ENCODE measurements at regions not wholly inside any gene's neighbourhood (a gene's known extent, or its start where the extent isn't known, plus 50 kb on each side); places are given as distances from the start of the nearest gene placed in this dataset.
"Not testable (repeated sequence)": the region's sequence is repeated elsewhere in the genome, so short reads cannot be mapped to it uniquely, and the experiment has no call there.

DNA sequence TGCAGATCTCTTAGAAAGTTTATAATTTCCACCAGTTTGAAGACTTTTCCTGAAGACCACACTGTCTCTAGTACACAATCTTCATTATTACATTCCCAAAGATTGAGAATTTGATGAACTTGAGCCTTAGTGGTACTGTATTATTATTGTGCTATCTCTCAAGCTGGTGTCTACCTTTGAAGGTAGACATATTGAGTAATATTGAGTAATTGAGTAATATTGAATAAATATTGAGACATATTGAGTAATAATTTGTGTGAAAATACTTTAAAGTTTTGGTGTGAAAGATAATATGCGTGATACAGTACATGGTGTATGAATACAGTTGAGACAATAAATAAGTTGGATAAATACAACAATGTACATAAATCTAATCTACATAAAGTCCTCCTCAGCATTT, 613.1 kb upstream of the ADGRL2 start:
- DNase-seq: no peak

DNA sequence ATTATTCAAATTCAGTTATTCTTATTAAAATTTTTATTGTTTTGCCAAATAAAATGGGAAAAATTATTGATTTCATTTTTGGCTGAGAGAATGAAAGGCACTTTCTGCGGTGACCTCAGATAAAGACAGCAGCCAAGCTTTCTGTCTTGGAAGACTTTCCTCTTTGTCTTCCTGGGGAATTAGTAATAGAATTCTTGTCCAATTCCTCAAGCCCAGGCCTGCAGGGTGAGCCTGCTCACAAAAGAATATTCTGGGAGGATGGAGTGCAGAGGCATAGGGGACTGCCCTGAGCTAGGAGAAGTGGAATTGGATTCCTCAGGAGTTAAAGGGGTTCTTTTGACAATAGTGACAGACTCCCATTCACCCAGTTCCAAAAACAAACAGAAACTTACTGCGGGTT, 614.5 kb upstream of the ADGRL2 start:
- DNase-seq: no peak

DNA sequence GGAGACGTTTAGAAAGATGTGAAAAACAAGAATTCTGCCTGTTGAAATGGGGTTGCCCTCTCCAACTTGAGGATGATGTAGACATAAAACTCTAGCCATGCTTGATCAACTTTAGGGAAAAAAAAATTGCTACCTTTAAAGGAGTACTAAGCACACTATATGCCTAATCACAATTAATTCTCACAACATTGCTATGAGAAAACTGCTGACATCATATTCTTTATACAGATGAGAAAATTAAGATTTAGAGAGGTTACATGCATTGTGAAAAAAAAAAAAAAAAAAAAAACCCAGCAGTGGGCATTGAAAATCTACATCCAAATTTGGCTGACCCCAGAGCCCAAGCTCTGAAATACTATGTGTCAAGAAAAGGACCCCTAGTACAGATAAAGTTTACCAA, 617.2 kb upstream of the ADGRL2 start:
- DNase-seq: no peak

DNA sequence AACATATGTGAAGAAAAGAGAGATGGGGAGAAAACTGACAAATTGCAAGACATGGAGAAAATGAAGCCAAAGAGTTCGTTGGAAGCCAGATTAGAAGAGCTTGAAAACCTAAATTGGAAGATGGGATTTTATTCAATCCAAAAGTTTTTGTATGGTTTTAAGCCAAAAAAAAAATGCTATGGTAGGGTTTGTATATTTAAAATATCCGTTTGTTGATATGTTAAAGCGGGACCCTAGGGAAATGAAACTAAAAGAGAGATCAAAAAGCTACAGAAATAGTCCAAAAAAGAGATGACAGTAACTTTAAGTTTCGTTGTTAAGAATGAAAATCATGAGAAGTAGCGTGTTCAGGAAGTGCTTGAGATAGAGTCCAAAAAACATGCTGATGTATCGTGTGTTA, 617.7 kb upstream of the ADGRL2 start:
- no peak for DNase-seq

DNA sequence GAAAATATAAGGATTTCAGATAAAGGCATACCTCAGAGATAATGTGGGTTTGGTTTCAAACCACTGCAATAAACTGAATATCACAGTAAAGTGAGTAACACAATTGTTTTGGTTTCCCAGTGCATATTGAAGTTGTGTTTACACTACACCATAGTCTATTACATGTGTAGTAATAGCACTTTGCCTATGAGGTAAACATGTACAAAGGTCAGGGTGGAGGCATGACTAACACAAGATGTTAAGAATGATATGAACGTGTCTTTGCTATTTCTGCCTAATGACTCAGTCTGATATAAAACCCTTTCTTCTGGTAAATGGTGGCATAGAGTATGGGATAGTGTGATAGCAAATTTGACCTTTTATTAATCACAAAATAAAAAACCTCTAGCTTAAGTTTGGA, 621.5 kb upstream of the ADGRL2 start:
- DNase-seq: no peak

DNA sequence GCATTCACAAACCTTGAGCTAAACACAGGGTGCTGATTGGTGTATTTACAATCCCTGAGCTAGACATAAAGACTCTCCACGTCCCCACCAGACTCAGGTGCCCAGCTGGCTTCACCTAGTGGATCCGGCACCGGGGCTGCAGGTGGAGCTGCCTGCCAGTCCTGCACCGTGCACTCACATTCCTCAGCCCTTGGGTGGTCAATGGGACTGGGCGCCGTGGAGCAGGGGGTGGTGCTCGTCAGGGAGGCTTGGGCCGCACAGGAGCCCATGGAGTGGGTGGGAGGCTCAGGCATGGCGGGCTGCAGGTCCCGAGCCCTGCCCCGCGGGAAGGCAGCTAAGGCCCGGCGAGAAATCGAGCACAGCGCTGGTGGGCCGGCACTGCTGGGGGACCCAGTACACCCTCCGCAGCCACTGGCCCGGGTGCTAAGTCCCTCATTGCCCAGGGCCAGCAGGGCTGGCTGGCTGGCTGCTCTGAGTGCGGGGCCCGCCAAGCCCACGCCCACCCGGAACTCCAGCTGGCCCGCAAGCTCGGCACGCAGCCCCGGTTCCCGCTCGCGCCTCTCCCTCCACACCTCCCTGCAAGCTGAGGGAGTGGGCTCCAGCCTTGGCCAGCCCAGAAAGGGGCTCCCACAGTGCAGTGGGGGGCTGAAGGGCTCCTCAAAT, 622.2 kb upstream of the ADGRL2 start:
- DNase-seq: not testable (repeated sequence)

DNA sequence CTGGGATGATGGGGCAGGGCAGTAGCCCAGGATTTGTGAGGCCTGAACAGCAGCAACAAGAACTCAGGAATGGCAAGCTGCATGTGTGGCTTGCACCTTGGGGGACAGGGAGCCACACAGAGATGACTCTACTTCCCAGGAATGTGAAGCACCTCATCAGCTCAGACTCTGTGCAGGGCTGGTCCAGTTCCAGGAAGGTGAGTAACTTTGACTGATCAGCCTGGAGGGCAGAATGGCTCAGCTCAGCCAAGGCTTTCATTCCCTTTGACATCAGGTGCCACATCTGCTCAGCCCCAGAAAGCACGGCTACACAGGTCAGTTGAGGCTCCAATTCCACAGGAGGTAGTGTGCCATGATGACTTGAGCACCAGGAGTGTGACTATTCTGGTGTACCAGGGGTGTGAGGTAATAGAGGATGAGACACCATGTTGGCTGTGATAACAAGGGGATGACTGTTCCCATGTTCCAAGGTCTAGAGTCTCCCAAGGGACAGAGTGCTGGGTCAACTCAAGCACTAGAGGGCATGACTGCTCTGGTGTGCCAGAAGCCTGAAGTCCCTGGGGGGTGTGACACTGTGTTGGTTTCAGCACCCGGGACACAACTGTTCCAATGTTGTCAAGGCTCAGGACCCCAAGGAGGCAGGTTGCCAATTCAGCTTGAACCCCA, 625.8 kb upstream of the ADGRL2 start:
- no peak for DNase-seq

DNA sequence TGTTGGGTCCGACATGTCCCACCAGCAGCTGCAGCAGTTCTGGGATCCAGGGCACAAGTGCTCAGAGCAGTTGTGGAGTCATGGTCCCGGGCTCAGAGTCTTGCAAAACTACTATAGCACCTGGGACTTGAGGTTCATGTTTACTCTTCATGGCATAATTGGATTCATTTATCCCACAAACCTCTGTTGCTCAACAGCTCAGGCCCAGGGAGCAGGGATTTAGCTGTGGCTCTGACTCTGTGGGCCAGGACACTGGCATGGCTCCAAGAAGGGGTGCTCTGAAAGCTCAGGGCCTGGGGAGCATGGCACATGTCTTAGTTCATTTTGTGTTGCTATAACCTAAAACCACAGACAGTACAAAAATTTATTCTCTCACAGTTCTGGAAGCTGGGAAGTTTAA, 626.7 kb upstream of the ADGRL2 start:
- no peak for DNase-seq

DNA sequence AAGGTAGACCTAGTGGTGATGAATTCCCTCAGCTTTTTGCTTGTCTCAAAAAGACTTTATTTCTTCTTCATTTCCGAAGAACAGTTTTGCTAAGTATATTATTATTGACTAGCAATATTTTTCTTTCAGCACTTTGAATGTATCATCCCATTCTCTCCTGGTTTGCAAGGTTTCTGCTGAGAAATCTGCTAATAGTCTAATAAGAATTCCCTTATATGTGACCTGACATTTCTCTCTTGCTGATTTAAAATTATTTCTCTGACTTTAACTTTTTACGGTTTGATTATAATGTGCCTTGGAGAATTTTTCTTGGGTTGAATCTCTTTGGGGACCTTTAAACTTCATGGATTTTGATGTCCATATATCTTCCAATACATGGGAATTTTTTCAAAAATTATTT, 628.3 kb upstream of the ADGRL2 start:
- DNase-seq: no peak

DNA sequence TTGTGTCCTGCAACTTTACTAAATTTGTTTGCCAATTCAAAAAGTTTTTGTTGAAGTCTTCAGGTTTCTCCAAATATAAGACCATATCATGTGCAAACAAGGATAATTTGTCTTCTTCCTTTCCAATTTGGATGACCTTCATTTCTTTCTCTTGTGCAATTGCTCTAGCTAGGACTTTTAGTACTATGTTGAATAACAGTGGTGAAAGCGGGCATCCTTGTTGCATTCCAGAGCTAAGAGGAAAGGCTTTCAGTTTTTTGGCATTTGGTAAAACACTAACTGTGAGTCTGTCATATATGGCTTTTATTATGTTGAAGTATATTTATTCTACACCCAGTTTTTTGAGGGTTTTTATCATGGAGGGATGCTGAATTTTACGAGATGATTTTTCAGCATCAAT, 630.0 kb upstream of the ADGRL2 start:
- no peak for DNase-seq

DNA sequence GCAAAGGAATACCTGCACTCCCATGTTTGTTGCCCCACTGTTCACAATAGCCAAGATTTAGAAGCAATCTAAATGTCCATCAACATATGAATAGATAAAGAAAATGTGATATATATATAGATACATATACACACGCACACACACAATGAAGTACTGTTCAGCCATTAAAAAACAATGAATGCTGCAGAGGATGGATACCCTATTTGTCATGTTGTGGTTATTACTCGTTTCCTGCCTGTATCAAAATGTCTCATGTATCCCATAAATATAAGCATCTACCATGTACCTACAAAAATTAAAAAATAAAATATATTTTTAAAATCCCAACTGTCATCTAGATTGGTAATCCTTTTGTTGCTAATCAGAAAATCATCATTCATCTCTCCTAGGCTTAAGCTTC, 634.8 kb upstream of the ADGRL2 start:
- DNase-seq: no peak

DNA sequence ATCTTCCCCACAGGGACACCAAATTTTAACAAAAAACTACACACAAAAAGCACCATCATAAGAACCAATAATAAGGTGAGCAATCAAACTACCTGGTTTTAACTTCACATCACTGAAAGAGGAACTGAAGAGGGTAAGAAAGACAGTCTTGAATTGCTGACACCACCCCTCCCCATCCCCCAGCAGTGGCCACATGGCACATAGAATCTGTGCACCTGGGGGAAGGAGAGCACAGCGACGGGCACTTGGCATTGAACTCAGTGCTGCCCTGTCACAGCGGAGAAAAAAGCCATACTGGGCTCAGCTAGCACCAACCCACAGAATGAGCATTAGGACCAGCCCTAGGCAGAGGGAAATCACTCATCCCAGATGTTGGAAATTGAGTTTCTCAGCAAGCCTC, 640.0 kb upstream of the ADGRL2 start:
- no peak for DNase-seq

DNA sequence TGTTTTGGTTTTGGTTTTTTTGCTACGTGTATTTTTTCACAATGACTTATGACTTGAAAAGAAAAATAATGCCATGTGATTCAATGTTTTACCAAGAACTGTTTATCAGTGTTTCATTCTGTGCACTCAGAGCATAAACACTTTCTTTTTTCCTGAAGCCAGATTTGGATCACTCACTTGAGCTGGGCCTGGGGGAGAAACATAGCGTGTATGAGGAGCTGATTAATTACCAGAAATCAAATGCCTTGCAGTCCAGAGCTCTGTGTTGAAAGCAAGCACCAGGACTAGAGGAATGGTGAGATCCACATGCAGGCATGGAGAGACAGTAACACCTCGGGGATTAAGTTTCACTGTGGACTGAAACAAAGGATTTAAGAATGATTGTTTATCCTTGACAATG, 642.1 kb upstream of the ADGRL2 start:
- DNase-seq: no peak

DNA sequence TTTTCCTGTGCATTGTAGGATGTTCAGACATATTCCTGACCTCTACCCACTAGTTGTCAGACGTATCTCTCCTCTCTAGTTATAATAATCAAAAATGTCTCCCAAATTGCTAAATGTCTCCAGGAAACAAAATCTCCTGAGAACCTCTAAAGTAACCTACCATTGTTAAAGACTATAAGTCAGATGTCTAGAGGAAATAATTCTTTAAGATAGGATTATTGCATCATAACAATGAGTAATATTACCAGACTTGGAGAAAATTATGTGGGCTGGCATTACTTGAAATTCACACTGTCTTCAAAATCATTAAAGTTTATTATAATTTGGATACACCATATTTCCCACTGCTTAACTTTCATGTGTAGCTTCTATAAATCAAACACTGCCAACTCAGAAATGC, 643.0 kb upstream of the ADGRL2 start:
- DNase-seq: no peak

DNA sequence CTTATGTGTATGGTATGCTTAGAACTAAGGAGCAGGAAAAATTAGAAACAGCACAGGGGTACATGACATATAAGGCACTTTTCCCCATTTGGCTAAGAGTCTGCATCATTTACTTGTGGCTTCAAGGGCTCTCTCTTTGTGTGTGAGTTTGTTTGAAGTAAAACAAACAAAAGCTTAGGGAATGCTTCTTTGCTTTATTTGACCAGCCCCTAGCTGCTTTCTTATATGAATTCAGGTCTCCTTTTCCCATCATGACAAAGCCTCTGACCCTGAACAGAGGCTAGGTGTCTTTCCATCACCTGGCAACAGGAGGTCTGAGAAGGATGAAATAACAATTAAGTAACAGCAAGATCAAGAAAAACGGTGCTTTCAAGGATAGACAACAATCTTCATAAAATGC, 643.8 kb upstream of the ADGRL2 start:
- DNase-seq: no peak

DNA sequence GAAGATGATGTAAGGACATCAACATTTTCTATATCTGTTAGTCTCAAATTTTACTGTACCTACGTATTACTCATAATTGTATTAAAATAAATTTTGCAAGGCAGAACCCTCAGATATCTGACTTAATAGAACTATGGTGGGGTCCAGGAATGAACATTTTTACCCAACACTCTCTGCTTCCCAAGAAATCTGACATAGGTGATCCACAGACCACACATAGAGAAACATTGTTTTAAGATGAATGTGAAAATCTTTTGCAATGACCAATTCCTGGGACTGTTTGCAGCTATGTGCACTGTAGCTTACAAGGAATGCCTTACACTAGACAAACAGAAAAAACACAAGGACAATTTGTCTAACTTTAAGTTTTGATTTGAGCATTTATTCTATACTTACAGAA, 645.6 kb upstream of the ADGRL2 start:
- DNase-seq: no peak

DNA sequence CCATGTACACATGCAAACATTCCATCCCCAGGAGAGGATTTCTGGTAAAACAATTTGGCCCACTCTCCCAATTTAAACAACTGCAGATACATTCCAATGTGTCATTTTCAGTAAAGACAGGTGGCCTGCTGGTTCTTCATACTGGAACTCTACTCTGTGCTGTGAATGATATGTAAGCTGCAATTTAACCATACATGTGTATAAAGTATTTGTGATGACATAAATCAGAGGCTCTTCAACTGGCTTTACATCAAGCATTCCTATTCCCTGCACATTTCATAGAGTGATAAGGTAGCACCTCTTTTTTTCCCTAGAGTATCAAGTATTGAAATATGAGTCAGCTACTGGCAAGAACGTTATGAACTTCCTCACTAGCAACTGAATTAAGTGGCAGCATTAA, 649.5 kb upstream of the ADGRL2 start:
- DNase-seq: no peak

DNA sequence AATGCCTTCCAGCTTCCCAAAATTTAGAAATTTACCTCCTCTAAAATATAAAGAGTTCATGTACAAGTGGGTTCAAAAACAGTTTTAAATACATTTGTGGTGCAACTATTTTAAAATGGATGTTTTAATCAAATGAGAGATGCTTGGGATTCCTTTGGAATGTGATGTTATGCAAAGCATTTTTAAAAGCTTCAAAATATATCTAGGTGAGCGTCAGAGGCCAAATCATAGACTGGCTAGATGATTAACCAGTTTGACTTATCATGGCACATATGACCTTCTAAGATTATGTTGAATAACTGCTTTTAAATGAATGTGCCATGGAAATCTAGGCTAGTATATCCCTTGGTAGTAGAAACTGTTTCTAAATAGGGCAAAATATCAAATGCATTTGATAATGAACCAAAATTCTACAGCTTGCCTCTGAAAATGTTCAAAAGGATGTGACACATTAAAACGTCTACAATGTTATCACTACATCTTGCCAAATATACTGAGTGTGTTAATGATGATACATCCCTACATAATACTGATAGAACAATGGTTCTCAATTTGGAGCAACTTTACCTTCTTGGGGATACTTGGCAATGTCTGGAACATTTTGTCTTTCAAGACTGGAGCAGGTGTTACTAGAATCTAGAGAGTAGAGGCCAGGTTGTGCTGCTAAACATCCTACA, 650.9 kb upstream of the ADGRL2 start:
- no peak for DNase-seq

DNA sequence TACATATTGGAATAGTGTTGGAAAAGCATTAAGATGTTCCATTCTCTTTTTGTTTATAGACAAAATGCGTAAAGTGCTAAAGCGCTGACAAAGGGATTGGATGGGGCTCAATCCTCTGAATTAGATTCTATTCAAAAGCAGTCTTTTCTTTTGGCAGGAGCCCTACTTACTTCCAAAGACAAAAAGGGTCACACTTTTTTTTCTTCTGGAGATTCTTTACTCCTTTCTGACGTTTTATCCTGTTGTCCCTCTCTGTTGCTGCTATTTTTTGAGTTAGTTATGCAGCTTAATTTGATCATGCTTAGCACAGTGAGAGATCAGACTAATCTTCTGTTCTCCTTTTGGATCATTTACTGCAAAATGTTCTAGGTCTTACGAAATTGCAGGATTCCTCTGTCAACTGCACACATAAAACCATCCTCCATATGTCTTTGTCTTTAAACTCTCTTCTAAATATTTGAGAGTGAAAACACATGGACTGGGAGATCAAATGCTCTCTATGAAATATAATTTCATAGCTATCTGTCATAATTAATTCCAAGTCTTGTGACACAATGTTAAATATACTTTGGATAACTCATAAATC, 656.4 kb upstream of the ADGRL2 start:
- no peak for DNase-seq

DNA sequence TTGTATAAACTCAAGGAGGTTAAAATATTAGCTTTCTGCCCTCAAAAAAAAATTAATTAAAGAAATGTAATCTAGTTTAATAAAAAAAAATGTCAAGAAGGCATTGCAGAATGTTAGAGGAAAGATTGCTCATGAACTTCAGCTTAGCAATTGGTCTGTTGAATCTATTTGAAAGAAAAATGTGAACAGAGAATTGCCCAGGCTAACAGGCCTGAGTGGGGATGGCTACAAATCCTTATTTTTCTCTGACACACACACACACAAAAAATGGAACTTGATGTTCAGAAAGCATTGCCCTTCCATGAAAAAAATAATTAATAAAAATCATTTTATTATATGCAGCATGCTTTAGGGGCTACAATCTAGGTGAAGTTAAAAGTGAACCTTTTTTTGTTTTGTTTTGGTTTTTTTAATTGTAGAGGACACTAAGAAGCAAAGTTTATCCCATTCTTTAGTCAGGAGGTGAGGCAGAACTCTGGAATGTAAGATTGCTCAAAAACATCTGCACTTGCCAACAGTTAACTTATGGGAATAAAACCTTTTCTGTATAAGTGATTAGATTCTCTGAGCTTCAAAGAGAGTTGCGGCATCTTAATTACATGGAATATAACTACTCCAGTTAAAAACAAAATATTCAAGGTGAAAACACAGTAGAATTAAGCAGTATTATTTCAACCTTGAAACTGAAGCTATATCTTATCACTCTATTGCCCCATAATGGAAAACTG, 658.5 kb upstream of the ADGRL2 start:
- no peak for DNase-seq

DNA sequence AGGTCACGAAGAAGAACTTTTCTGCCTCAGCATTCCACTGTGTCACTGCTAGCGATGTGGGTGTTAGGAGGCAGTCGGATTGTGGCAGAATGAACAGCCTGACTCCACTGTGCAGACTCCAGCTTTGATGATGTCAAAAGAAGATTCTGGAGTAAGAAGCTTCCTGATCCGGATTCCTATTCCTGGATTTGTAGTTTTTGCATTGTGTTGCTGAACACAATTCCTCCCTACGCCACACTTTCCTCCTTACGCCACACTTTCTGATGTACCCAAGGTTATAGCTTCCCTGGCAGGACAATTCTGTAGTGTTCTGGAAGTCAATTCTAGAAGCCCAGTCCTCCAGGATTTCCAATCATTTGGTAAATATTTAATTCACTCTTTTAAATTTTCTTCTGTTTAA, 665.2 kb upstream of the ADGRL2 start:
- DNase-seq: no peak

DNA sequence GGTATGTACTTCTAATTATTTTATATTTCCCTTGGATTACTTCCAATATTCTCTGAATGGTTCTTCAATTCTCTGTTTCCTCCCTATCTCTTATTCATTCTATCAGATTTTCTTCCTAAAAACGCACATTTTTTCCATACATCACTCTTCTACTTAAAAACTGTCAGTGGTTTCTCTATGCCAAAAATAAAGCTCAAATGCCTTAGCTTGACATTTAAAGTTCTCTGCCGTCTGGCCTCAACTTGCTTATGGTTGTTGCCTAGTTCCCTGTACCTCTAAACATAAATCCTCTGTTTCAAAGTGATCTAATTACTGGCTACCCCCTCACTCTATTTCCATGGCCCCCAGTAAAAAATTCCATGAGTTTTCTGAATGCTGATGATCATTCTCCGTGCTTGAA, 671.0 kb upstream of the ADGRL2 start:
- no peak for DNase-seq

DNA sequence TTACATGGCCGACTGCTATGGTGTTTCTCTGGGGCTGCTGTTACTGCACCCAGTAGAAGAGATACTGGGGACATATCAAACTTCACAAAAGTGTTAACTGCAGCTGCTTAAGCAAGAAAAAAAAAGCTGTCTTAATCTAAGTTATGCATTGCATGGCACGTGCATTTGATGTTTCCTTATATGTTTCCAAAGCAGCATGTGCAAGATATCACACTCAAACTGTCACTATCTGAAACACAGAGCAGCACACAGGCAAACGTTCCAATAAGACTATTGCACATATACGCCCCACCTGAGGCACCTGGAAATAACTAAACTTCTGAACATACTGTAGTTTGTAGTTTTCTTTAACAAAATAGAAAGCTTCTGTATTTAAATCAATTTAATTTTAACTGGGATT, 671.4 kb upstream of the ADGRL2 start:
- no peak for DNase-seq

DNA sequence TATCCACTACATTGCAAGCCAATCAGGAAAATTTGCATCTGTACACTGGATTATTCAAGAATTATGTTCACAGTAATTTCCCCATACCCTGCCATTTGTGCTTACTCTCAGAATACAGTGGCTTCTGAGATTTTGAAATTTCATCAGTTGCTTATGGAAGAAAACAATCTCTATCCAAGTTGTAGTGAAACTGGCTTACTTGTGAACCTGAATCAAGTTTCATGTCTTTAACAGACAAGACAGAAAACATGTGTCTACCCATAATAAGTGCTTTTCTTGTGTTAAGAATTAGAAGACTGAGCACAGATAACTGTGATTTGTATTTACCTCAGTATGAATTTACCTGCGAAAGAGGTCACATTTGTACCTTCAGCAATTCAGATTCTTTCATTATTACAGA, 672.7 kb upstream of the ADGRL2 start:
- no peak for DNase-seq
